OCI-LY7 (cell line): ENCODE measurements at regions not wholly inside any gene's neighbourhood (a gene's known extent, or its start where the extent isn't known, plus 50 kb on each side); places are given as distances from the start of the nearest gene placed in this dataset.
"Not testable (repeated sequence)": the region's sequence is repeated elsewhere in the genome, so short reads cannot be mapped to it uniquely, and the experiment has no call there.

Experiments
- BruUV-seq: library from RNA; stranded (reverse); fragments of 400-500 nt; replicated peaks from 2 replicates; lab custom pipeline; 2021; lab: Mats Ljungman, UMichigan
- CTCF ChIA-PET: fragments of 300-600 bp; sonication (Branson Sonifier 250); formaldehyde crosslinking; loops from one replicate; lab custom pipeline; 2022; ENCODE audit warnings: antibody characterized with exemption; ENCODE audit not compliant: unreplicated experiment; lab: Charles Lee
- POLR2A ChIA-PET: fragments of 300-600 bp; sonication (Branson Sonifier 250); formaldehyde crosslinking; loops from one replicate; lab custom pipeline; 2022; ENCODE audit warnings: antibody characterized with exemption; lab: Charles Lee
- DNase-seq: peaks from one replicate; pipeline ENCODE4 v3.0.0-alpha.2; 2015; ENCODE audit warnings: low spot score
- H2AFZ ChIP-seq: fragments of 200-600 bp; sonication (generic), shearing (Covaris generic); 2 replicates; pipeline ENCODE4 v1.6.1; 2014; ENCODE audit warnings: mild to moderate bottlenecking, antibody characterized with exemption, low read length, moderate library complexity
- H3K27ac ChIP-seq: fragments of 200-600 bp; sonication (generic); 2 replicates; pipeline ENCODE4 v1.5.1; 2014; ENCODE audit warnings: mixed run types, low read depth, mild to moderate bottlenecking, moderate library complexity, low read length, inconsistent platforms; ENCODE audit not compliant: poor library complexity, severe bottlenecking
- H3K36me3 ChIP-seq: fragments of 200-600 bp; sonication (generic); 2 replicates; pipeline ENCODE4 v1.6.1; 2014; ENCODE audit warnings: mild to moderate bottlenecking, antibody characterized with exemption, low read length, moderate library complexity, mixed read lengths; ENCODE audit not compliant: insufficient read depth
- H3K4me1 ChIP-seq: fragments of 200-600 bp; sonication (generic); 2 replicates; pipeline ENCODE4 v1.5.1; 2014; ENCODE audit warnings: mild to moderate bottlenecking, low read length; ENCODE audit not compliant: insufficient read depth, poor library complexity, severe bottlenecking
- H3K4me2 ChIP-seq: fragments of 200-600 bp; sonication (generic); 2 replicates; pipeline ENCODE4 v1.6.1; 2014; ENCODE audit warnings: mild to moderate bottlenecking, low read length
- H3K4me3 ChIP-seq: fragments of 200-600 bp; sonication (generic); 2 replicates; pipeline ENCODE4 v1.5.1; 2014; ENCODE audit warnings: mild to moderate bottlenecking, low read depth, low read length; ENCODE audit not compliant: poor library complexity, severe bottlenecking
- H3K79me2 ChIP-seq: fragments of 200-600 bp; sonication (generic); 2 replicates; pipeline ENCODE4 v1.6.1; 2016; ENCODE audit warnings: low read depth, mild to moderate bottlenecking, low read length, moderate library complexity, mixed read lengths; ENCODE audit not compliant: insufficient read depth
- H3K9me2 ChIP-seq: fragments of 200-600 bp; sonication (generic); 2 replicates; pipeline ENCODE4 v1.6.1; 2016; ENCODE audit warnings: mild to moderate bottlenecking, low read length, mixed read lengths; ENCODE audit not compliant: insufficient read depth
- H3K9me3 ChIP-seq: fragments of 200-600 bp; sonication (generic); 2 replicates; pipeline ENCODE4 v1.6.1; 2014; ENCODE audit warnings: mild to moderate bottlenecking, mixed run types, low read length, mixed read lengths
- H4K20me1 ChIP-seq: fragments of 200-600 bp; sonication (generic); 2 replicates; pipeline ENCODE4 v1.6.1; 2014; ENCODE audit warnings: mild to moderate bottlenecking, antibody characterized with exemption, low read length, moderate library complexity, mixed read lengths; ENCODE audit not compliant: insufficient read depth
- EZH2phosphoT487 ChIP-seq: fragments of 200-600 bp; sonication (generic); IDR thresholded peaks from 2 replicates; pipeline ENCODE4 v1.6.1; 2018; ENCODE audit warnings: low read depth, borderline replicate concordance, mild to moderate bottlenecking, mixed run types, antibody characterized with exemption, low read length, moderate library complexity, mixed read lengths
- intact Hi-C: fragments of 100-400 bp; cut with micrococcal nuclease; formaldehyde crosslinking; loops from one replicate; pipeline ENCODE4 v1.10.0; 2022; ENCODE audit not compliant: unreplicated experiment
- TF ChIP-seq, protein P1 (sequence below): fragments of 200-600 bp; sonication (generic); conservative IDR thresholded peaks from 2 replicates; pipeline ENCODE4 v1.5.1; 2014; ENCODE audit warnings: mild to moderate bottlenecking, antibody characterized with exemption, low read length, moderate library complexity, mixed read lengths

DNA sequence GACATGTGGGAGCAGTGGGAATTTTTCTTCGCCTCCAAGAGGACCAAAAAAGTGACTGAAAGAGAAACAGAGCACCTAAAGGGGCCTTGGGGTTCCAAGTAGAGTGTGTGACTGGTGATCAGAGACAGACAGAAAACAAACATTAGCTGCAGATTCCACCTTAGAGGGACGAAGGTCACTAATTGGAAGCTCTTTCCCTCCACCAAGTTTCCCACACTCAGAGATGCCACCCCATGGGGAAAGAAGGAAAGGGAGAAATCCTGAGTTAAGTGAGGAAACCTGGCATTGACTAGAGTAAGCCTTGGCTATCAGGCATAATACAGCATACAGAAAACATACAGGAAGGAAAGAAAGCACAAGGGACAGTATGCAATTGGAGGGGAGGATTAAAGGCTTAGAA, 90.9 kb downstream of the HNRNPD start:
- no peak for DNase-seq
- H3K9me2 ChIP-seq = no peaks in the 10 kb centered on the region
- no TSS peak for BruUV-seq
- no peaks in the 10 kb centered on the region for H3K36me3 ChIP-seq
- H3K27ac ChIP-seq = no peak overlapping the region
- no peaks in the 10 kb centered on the region for H3K79me2 ChIP-seq
- no peak overlapping the region for H3K4me3 ChIP-seq
- ChIA-PET CTCF (interaction anchor here (0.6 to 2.1 kb wide), 4 partner anchors 9 to 470 kb away, joined by 3 to 6 read pairs (median 3); partner anchors contain the start of gene HNRNPD), POLR2A (interaction anchor here (0.7 to 1.5 kb wide), 3 partner anchors 11 to 32 kb away, joined by 3 to 4 read pairs (median 4); no protein-coding TSS in a partner anchor)
- H3K4me2 ChIP-seq = no peak overlapping the region
- TF ChIP-seq, protein P1, sequence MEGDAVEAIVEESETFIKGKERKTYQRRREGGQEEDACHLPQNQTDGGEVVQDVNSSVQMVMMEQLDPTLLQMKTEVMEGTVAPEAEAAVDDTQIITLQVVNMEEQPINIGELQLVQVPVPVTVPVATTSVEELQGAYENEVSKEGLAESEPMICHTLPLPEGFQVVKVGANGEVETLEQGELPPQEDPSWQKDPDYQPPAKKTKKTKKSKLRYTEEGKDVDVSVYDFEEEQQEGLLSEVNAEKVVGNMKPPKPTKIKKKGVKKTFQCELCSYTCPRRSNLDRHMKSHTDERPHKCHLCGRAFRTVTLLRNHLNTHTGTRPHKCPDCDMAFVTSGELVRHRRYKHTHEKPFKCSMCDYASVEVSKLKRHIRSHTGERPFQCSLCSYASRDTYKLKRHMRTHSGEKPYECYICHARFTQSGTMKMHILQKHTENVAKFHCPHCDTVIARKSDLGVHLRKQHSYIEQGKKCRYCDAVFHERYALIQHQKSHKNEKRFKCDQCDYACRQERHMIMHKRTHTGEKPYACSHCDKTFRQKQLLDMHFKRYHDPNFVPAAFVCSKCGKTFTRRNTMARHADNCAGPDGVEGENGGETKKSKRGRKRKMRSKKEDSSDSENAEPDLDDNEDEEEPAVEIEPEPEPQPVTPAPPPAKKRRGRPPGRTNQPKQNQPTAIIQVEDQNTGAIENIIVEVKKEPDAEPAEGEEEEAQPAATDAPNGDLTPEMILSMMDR = no peak
- TF ChIP-seq EZH2phosphoT487 = no peak
- no peaks in the 10 kb centered on the region for H4K20me1 ChIP-seq
- H3K4me1 ChIP-seq = peaks cover 25% of the 10 kb centered on the region
- H3K9me3 ChIP-seq = no peaks in the 10 kb centered on the region
- H2AFZ ChIP-seq = peak overlapping the region; percentile 16; the same call in 1 of the 2 replicates
- intact Hi-C loops = loop anchor here (5.0 kb wide), 1 partner anchor 811 kb away; the partner anchor contains the start of gene RASGEF1B

DNA sequence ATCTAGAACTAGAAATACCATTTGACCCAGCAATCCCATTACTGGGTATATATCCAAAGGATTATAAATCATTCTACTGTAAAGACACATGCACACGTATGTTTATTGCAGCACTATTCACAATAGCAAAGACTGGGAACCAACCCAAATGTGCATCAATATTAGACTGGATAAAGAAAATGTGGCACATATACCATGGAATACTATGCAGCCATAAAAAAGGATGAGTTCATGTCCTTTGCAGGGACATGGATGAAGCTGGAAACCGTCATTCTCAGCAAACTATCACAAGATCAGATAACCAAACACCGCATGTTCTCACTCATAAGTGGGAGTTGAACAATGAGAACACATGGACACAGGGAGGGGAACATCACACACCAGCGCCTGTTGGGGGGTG, 94.2 kb downstream of the HNRNPD start:
- H3K79me2 ChIP-seq, BruUV-seq, CTCF ChIA-PET, H2AFZ ChIP-seq, H3K9me3 ChIP-seq, H3K27ac ChIP-seq, H3K9me2 ChIP-seq, POLR2A ChIA-PET, H3K4me2 ChIP-seq, H4K20me1 ChIP-seq, DNase-seq, H3K36me3 ChIP-seq, H3K4me3 ChIP-seq: not testable (repeated sequence)
- peaks cover 18% of the 10 kb centered on the region for H3K4me1 ChIP-seq
- intact Hi-C loops = loop anchor here (5.0 kb wide), 1 partner anchor 148 kb away; no protein-coding TSS in a partner anchor

DNA sequence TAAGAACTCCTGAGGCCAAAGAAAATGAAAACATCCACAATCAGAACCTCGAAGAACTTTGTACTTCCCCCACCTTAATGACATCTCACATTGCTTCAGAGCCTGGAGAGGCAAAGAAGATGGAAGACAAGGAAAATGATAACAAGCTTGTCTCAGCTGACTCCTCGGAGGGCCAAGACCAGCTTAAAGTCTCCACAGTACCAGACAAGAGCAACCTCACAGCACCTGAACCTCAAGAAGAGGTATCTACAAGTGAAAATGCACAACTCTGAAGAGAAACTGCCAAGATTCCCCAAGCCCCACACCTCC, 97.5 kb downstream of the HNRNPD start:
- Histone ChIP-seq H2AFZ (no peak overlapping the region), H3K9me2 (no peaks in the 10 kb centered on the region), H3K27ac (no peak overlapping the region), H3K36me3 (no peaks in the 10 kb centered on the region), H3K4me2 (no peak overlapping the region), H3K4me3 (no peak overlapping the region), H4K20me1 (no peaks in the 10 kb centered on the region), H3K9me3 (no peaks in the 10 kb centered on the region), H3K79me2 (no peaks in the 10 kb centered on the region), H3K4me1 (peaks cover 12% of the 10 kb centered on the region)
- BruUV-seq = no TSS peak
- intact Hi-C loops = loop anchor here (5.0 kb wide), 1 partner anchor 151 kb away; no protein-coding TSS in a partner anchor
- POLR2A ChIA-PET = interaction anchor here (0.9 to 1.4 kb wide), 2 partner anchors 9 to 10 kb away, joined by 4 read pairs; no protein-coding TSS in a partner anchor
- DNase-seq = no peak
- TF ChIP-seq, protein P1 = no peak
- TF ChIP-seq EZH2phosphoT487 = no peak
- CTCF ChIA-PET = interaction anchor here (0.9 to 1.2 kb wide), 2 partner anchors 9 to 10 kb away, joined by 3 read pairs; no protein-coding TSS in a partner anchor
